ENCODE measurements at regions not wholly inside any gene's neighbourhood (a gene's known extent, or its start where the extent isn't known, plus 50 kb on each side); places are given as distances from the start of the nearest gene placed in this dataset.

- no peak overlapping the region for H3K9ac ChIP-seq (ENCODE audit: low read length)
- no peaks in the 10 kb centered on the region for H3K9me2 ChIP-seq (ENCODE audit: insufficient read depth)
- BruUV-seq (replicated peaks) = no TSS peak
- H3K36me3 ChIP-seq (ENCODE audit: control insufficient read depth in 1 of 2, insufficient read depth in 2 of 2, low read length in 2 of 2) = no peaks in the 10 kb centered on the region
- H3K4me1 ChIP-seq (ENCODE audit: control insufficient read depth in 1 of 2, insufficient read depth in 2 of 2, low read length in 2 of 2) = no peaks in the 10 kb centered on the region
- no peak overlapping the region for H2AFZ ChIP-seq (ENCODE audit: low read depth, low read length, poor library complexity, severe bottlenecking)
- intact Hi-C loops (cut with micrococcal nuclease) = no loop called here
- CTCF ChIA-PET = no interaction called here
- H4K20me1 ChIP-seq (ENCODE audit: insufficient read depth) = no peaks in the 10 kb centered on the region
- no peak for ATAC-seq
- RAD21 ChIA-PET (ENCODE audit: low non-redundant PET in 1 of 2, low total read pairs in 2 of 2, uncharacterized antibody in 2 of 2, unreplicated experiment in 2 of 2) = no interaction called here
- H3K27ac ChIP-seq (ENCODE audit: low read depth, low read length) = no peak overlapping the region
- H3K27me3 ChIP-seq (ENCODE audit: insufficient read depth, low read length) = no peaks in the 10 kb centered on the region
- no peak for DNase-seq (ENCODE audit: low read depth, low spot score)
- TF ChIP-seq TCF7L2 (IDR thresholded peaks at IDR 0.05; ENCODE audit: borderline replicate concordance, extremely low read depth, insufficient read depth, insufficient read length) (no peak), FOSL1 (IDR thresholded peaks at IDR 0.05; ENCODE audit: low read depth) (no peak), SIN3A (IDR thresholded peaks at IDR 0.05; ENCODE audit: low read depth) (no peak), CBX3 (IDR thresholded peaks at IDR 0.05; ENCODE audit: low read depth) (no peak), ZFX (IDR thresholded peaks at IDR 0.05) (no peak), EZH2 (IDR thresholded peaks at IDR 0.05) (no peak), EZH2phosphoT487 (IDR thresholded peaks at IDR 0.05; ENCODE audit: borderline replicate concordance) (no peak), SP1 (IDR thresholded peaks at IDR 0.05; ENCODE audit: low read depth) (no peak), RAD21 (IDR thresholded peaks at IDR 0.05; ENCODE audit: low read depth) (no peak), ELF1 (IDR thresholded peaks at IDR 0.05; ENCODE audit: borderline replicate concordance, low read depth) (no peak), CEBPB (IDR thresholded peaks at IDR 0.05; ENCODE audit: low read depth) (no peak), POLR2AphosphoS5 (IDR thresholded peaks at IDR 0.05; ENCODE audit: low read depth, low read length) (no peak), EGR1 (IDR thresholded peaks at IDR 0.05; ENCODE audit: low read depth) (no peak)
- TF ChIP-seq, protein P1, sequence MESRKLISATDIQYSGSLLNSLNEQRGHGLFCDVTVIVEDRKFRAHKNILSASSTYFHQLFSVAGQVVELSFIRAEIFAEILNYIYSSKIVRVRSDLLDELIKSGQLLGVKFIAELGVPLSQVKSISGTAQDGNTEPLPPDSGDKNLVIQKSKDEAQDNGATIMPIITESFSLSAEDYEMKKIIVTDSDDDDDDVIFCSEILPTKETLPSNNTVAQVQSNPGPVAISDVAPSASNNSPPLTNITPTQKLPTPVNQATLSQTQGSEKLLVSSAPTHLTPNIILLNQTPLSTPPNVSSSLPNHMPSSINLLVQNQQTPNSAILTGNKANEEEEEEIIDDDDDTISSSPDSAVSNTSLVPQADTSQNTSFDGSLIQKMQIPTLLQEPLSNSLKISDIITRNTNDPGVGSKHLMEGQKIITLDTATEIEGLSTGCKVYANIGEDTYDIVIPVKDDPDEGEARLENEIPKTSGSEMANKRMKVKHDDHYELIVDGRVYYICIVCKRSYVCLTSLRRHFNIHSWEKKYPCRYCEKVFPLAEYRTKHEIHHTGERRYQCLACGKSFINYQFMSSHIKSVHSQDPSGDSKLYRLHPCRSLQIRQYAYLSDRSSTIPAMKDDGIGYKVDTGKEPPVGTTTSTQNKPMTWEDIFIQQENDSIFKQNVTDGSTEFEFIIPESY (IDR thresholded peaks at IDR 0.05; ENCODE audit: extremely low read depth, insufficient replicate concordance, low read length) = no peak
- no peak overlapping the region for H3K4me2 ChIP-seq (ENCODE audit: low read length)
- H3K4me3 ChIP-seq (replicated peaks in 1 of 2; ENCODE audit: low read depth in 1 of 2, low read length in 2 of 2) = no peak overlapping the region
- no peaks in the 10 kb centered on the region for H3K79me2 ChIP-seq (ENCODE audit: insufficient read depth, low read length)
- H3K9me3 ChIP-seq (ENCODE audit: control insufficient read depth in 1 of 2, insufficient read depth in 1 of 2, low read depth in 1 of 2, low read length in 2 of 2) = peaks cover 12 to 41% of the 10 kb centered on the region in 2 experiments; a peak in 2 of 4 replicates
- POLR2A ChIA-PET = no interaction called here
Observed at GRCh38 chr15:24763891-24764290, 88.3 kb downstream of the NPAP1 start.
